ENCODE measurements at regions not wholly inside any gene's neighbourhood (a gene's known extent, or its start where the extent isn't known, plus 50 kb on each side); places are given as distances from the start of the nearest gene placed in this dataset.
"Not testable (repeated sequence)": the region's sequence is repeated elsewhere in the genome, so short reads cannot be mapped to it uniquely, and the experiment has no call there.

DNA sequence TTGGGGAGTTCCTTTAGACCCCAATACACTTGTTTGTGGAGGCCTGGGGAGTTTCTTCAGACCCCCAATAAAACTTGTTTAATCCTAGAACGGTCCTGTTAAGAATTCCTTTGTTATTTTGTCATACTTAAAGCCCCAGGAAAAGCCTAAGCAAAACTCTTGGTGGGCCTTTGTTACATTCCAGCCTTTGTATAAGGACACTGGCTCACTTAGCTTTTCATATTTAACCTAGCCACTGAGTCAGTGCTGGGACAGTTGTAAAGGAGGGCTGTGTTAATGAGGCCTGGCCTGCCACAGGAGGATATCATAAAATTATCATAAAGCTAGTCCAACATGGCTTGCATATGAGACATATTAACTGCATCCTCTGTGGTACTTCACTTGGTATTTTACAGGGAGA is 760.1 kb downstream of the ZNF385D start:
- TF ChIP-seq, protein P1, sequence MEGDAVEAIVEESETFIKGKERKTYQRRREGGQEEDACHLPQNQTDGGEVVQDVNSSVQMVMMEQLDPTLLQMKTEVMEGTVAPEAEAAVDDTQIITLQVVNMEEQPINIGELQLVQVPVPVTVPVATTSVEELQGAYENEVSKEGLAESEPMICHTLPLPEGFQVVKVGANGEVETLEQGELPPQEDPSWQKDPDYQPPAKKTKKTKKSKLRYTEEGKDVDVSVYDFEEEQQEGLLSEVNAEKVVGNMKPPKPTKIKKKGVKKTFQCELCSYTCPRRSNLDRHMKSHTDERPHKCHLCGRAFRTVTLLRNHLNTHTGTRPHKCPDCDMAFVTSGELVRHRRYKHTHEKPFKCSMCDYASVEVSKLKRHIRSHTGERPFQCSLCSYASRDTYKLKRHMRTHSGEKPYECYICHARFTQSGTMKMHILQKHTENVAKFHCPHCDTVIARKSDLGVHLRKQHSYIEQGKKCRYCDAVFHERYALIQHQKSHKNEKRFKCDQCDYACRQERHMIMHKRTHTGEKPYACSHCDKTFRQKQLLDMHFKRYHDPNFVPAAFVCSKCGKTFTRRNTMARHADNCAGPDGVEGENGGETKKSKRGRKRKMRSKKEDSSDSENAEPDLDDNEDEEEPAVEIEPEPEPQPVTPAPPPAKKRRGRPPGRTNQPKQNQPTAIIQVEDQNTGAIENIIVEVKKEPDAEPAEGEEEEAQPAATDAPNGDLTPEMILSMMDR (IDR thresholded peaks at IDR 0.05; ENCODE audit: insufficient read depth, low read length, poor library complexity, severe bottlenecking): no peak
- H3K4me3 ChIP-seq (ENCODE audit: low read depth, low read length): no peak overlapping the region
- no peaks in the 10 kb centered on the region for H3K27me3 ChIP-seq (ENCODE audit: control insufficient read depth, insufficient read depth, low read length)
- no peak for DNase-seq (ENCODE audit: low read depth)
- H3K36me3 ChIP-seq (ENCODE audit: control insufficient read depth, insufficient read depth, low read length): no peaks in the 10 kb centered on the region

DNA sequence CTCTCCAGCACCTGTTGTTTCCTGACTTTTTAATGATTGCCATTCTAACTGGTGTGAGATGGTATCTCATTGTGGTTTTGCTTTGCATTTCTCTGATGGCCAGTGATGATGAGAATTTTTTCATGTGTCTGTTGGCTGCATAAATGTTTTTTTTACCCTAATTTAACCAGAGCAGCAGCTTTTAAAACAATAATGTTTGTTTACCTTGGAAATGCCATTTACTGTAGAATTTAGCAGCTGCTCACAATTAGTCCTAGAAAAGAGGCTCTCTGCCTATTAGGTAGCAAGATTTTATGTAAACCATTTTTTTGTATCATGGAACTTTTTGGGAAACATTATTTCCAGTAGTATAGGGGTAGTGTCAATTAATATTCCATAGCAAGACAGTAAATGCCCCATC is 761.4 kb downstream of the ZNF385D start:
- H3K27me3 ChIP-seq (ENCODE audit: control insufficient read depth, insufficient read depth, low read length); DNase-seq (ENCODE audit: low read depth); H3K36me3 ChIP-seq (ENCODE audit: control insufficient read depth, insufficient read depth, low read length); H3K4me3 ChIP-seq (ENCODE audit: low read depth, low read length): not testable (repeated sequence)

DNA sequence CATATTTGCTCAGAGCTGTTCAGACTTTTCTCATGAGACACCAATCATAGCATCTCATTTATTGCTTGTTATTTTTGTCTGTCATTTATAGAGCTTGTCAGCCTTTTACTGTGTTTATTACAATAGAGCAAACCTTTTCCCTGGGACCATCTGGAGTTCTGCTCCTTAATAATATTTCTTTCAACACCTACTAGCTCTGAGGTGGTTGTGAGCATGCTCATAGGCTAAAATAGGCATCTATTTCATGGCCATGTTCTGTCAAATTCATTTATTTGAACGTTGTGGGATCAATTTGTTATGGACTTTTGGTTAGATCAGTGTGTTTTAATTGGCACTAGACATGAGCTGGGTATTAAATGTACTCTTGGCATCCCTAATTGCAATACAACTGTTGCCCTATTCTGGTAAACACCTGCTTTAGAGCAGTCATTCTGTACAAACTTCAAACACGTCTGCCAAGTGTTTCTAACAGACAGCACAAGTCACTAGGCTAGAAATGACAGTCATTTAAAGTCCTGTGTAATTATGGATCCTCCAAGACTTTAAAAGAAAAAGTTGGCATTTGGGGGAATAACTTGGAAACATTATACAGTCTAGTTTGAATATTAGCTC is 766.3 kb downstream of the ZNF385D start:
- no peaks in the 10 kb centered on the region for H3K36me3 ChIP-seq (ENCODE audit: control insufficient read depth, insufficient read depth, low read length)
- DNase-seq (ENCODE audit: low read depth): no peak
- H3K4me3 ChIP-seq (ENCODE audit: low read depth, low read length): no peak overlapping the region
- H3K27me3 ChIP-seq (ENCODE audit: control insufficient read depth, insufficient read depth, low read length): no peaks in the 10 kb centered on the region
- TF ChIP-seq, protein P1 (IDR thresholded peaks at IDR 0.05; ENCODE audit: insufficient read depth, low read length, poor library complexity, severe bottlenecking): no peak

DNA sequence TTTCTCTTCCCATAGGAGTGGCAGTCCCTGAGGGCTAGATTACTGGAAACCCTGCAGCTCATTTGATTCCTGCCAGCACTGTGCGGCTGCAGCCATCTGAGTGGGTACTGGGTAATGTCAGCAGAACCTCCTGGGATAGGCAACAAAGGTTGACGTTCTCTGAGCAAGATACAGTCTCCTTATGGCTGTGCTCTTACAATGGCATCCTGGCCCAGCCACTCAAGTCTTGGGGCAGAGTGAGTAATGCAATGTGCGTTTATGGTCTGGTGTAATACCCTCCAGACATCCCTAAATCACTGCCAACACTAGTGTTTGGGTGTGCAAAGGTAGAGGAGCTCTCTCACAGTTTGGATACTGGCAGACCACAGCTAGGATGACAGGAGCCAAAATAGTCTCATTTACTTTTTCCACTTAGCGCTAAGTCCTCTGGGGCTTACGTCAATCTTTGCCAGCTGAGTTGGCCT is 775.8 kb downstream of the ZNF385D start:
- no peak overlapping the region for H3K4me3 ChIP-seq (ENCODE audit: low read depth, low read length)
- no peaks in the 10 kb centered on the region for H3K36me3 ChIP-seq (ENCODE audit: control insufficient read depth, insufficient read depth, low read length)
- H3K27me3 ChIP-seq (ENCODE audit: control insufficient read depth, insufficient read depth, low read length): no peaks in the 10 kb centered on the region
- DNase-seq (ENCODE audit: low read depth): no peak
- TF ChIP-seq, protein P1 (IDR thresholded peaks at IDR 0.05; ENCODE audit: insufficient read depth, low read length, poor library complexity, severe bottlenecking): no peak

DNA sequence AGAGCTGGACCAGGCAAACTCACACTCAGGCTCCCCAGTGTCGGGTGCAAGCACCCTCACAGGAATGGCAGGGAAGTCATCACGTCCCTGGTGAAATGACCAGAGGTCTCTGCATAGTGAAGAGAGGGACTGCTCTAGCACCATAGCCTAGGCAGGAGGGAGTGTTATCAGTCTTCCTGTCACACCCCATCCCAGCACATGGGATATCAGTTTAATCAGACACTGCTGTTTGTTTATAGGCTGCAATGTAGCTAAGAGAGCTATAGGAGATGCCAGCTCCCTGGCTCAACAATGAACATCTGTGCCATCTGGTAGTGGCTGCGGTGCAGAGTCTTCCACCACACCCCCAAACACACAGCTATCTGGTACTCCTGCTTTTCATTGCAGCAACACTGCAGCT is 776.6 kb downstream of the ZNF385D start:
- TF ChIP-seq, protein P1 (IDR thresholded peaks at IDR 0.05; ENCODE audit: insufficient read depth, low read length, poor library complexity, severe bottlenecking): no peak
- no peak for DNase-seq (ENCODE audit: low read depth)
- H3K36me3 ChIP-seq (ENCODE audit: control insufficient read depth, insufficient read depth, low read length): no peaks in the 10 kb centered on the region

DNA sequence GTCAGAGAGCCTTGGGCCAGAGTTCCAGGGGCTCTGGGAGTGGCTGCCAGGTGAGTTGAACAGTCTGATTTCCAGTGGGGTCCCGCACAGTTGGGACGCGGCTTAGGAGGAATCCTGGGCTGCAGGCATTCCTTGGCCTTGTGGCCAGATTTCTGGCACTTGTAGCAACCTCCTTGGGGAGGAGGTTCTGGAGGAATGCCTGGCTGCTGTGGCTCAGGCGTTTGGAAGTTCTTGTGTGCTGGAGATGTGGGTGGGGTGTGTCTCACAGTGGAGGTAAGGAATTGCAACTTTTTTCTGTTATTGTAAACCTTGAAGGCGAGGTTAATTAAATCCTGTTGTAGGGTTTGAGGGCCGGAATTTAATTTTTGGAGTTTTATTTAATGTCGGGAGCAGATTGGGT is 780.2 kb downstream of the ZNF385D start:
- DNase-seq (ENCODE audit: low read depth); H3K4me3 ChIP-seq (ENCODE audit: low read depth, low read length); H3K36me3 ChIP-seq (ENCODE audit: control insufficient read depth, insufficient read depth, low read length); H3K27me3 ChIP-seq (ENCODE audit: control insufficient read depth, insufficient read depth, low read length): not testable (repeated sequence)

More for the DNA sequence above, 776.6 kb downstream of the ZNF385D start:
- Histone ChIP-seq H3K27me3 (ENCODE audit: control insufficient read depth, insufficient read depth, low read length) (no peaks in the 10 kb centered on the region), H3K4me3 (ENCODE audit: low read depth, low read length) (no peak overlapping the region)

DNA sequence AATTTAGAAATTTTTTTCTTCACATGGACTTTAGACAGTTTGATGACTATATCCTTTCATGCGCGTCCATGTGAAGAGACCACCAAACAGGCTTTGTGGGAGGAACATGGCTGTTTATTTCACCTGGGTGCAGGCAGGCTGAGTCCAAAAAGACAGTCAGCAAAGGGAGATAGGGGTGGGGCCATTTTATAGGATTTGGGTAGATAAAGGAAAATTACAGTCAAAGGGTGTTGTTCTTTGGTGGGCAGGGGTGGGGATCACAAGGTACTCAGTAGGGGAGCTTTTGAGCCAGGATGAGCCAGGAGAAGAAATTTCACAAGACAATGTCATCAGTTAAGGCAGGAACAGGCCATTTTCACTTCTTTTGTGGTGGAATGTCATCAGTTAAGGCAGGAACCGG is 781.5 kb upstream of the SGO1 start:
- not testable (repeated sequence) for H3K4me3 ChIP-seq (ENCODE audit: low read depth, low read length); H3K27me3 ChIP-seq (ENCODE audit: control insufficient read depth, insufficient read depth, low read length); H3K36me3 ChIP-seq (ENCODE audit: control insufficient read depth, insufficient read depth, low read length); DNase-seq (ENCODE audit: low read depth)
